DOHH2 (cell line): ENCODE measurements at regions not wholly inside any gene's neighbourhood (a gene's known extent, or its start where the extent isn't known, plus 50 kb on each side); places are given as distances from the start of the nearest gene placed in this dataset.

Source experiments
- H3F3A ChIP-seq: fragments of 200-600 bp; sonication (generic), shearing (Covaris generic); 2 replicates; pipeline ENCODE4 v1.6.0; 2016; ENCODE audit warnings: antibody characterized with exemption, mild to moderate bottlenecking; ENCODE audit not compliant: control insufficient read depth, insufficient read depth
- H3K27ac ChIP-seq: fragments of 200-600 bp; sonication (generic); 2 replicates; pipeline ENCODE4 v1.5.1; 2014; ENCODE audit warnings: low read depth, mild to moderate bottlenecking, low read length, moderate library complexity
- H3K27me3 ChIP-seq: fragments of 200-600 bp; sonication (generic); 2 replicates; pipeline ENCODE4 v1.6.1; 2014; ENCODE audit warnings: mild to moderate bottlenecking, low read length, mixed read lengths; ENCODE audit not compliant: control insufficient read depth
- H3K36me3 ChIP-seq: fragments of 200-600 bp; sonication (generic); 2 replicates; pipeline ENCODE4 v1.6.1; 2014; ENCODE audit warnings: mild to moderate bottlenecking, low read length, moderate library complexity, mixed read lengths; ENCODE audit not compliant: control insufficient read depth
- H3K4me1 ChIP-seq: fragments of 200-600 bp; sonication (generic); 2 replicates; pipeline ENCODE4 v1.6.1; 2014; ENCODE audit warnings: mild to moderate bottlenecking, low read length, mixed read lengths; ENCODE audit not compliant: control insufficient read depth
- H3K4me2 ChIP-seq: fragments of 200-600 bp; sonication (generic); 2 replicates; pipeline ENCODE4 v1.6.0; 2014; ENCODE audit warnings: mild to moderate bottlenecking, low read length, moderate library complexity
- H3K4me3 ChIP-seq: fragments of 200-600 bp; sonication (generic); 2 replicates; pipeline ENCODE4 v1.5.1; 2014; ENCODE audit warnings: mild to moderate bottlenecking, low read length, mixed read lengths
- H3K79me2 ChIP-seq: fragments of 200-600 bp; sonication (generic); 2 replicates; pipeline ENCODE4 v1.6.1; 2014; ENCODE audit warnings: mild to moderate bottlenecking, low read length, mixed read lengths; ENCODE audit not compliant: control insufficient read depth
- H3K9me2 ChIP-seq: fragments of 200-600 bp; sonication (generic); replicated peaks from 2 replicates; pipeline ENCODE4 v1.6.1; 2014; ENCODE audit warnings: mild to moderate bottlenecking, low read length, mixed read lengths; ENCODE audit not compliant: control insufficient read depth
- H3K9me3 ChIP-seq: fragments of 200-600 bp; sonication (generic); 2 replicates; pipeline ENCODE4 v1.6.1; 2014; ENCODE audit warnings: antibody characterized with exemption, low read length, mixed read lengths; ENCODE audit not compliant: control insufficient read depth, insufficient read depth
- H4K20me1 ChIP-seq: fragments of 200-600 bp; sonication (generic); 2 replicates; pipeline ENCODE4 v1.6.0; 2014; ENCODE audit warnings: low read depth, mild to moderate bottlenecking, antibody characterized with exemption, low read length, moderate library complexity; ENCODE audit not compliant: control insufficient read depth, insufficient read depth
- EZH2phosphoT487 ChIP-seq: fragments of 200-600 bp; sonication (generic); IDR thresholded peaks from 2 replicates; pipeline ENCODE4 v1.6.1; 2017; ENCODE audit warnings: borderline replicate concordance, mild to moderate bottlenecking, antibody characterized with exemption, low read length, moderate library complexity, mixed read lengths
- TF ChIP-seq, protein P1 (sequence below): fragments of 200-600 bp; sonication (generic); IDR thresholded peaks from one replicate; pipeline ENCODE4 v1.5.1; 2014; ENCODE audit warnings: antibody characterized with exemption, mild to moderate bottlenecking, low read depth, low read length; ENCODE audit not compliant: poor library complexity, severe bottlenecking

DNA sequence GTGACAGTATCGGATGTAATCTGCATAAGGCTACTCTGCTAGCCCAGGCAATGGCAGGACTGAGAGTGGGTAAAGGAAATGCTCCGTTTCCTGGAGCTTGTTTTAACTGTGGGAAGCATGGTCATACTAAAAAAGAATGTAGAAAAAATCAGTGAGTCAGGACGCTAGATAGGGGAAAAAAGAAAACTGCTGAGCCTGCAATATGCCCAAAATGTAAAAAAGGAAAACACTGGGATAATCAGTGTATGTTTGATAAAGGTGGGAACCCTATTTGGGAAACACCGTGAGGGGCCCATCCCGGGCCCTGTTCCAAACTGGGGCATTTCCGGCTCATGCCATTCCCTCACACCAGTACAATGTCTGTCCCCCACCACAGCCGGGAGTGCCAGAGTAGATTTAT is 775.8 kb downstream of the ZPLD1 start:
- Histone ChIP-seq H3K79me2 (no peaks in the 10 kb centered on the region), H3K4me3 (no peak overlapping the region), H3K36me3 (no peaks in the 10 kb centered on the region), H3K27me3 (no peaks in the 10 kb centered on the region), H4K20me1 (no peaks in the 10 kb centered on the region), H3K4me2 (no peak overlapping the region), H3K4me1 (no peaks in the 10 kb centered on the region), H3K9me2 (no peaks in the 10 kb centered on the region), H3K27ac (no peak overlapping the region), H3K9me3 (no peaks in the 10 kb centered on the region), H3F3A (no peaks in the 10 kb centered on the region)
- TF ChIP-seq, protein P1, sequence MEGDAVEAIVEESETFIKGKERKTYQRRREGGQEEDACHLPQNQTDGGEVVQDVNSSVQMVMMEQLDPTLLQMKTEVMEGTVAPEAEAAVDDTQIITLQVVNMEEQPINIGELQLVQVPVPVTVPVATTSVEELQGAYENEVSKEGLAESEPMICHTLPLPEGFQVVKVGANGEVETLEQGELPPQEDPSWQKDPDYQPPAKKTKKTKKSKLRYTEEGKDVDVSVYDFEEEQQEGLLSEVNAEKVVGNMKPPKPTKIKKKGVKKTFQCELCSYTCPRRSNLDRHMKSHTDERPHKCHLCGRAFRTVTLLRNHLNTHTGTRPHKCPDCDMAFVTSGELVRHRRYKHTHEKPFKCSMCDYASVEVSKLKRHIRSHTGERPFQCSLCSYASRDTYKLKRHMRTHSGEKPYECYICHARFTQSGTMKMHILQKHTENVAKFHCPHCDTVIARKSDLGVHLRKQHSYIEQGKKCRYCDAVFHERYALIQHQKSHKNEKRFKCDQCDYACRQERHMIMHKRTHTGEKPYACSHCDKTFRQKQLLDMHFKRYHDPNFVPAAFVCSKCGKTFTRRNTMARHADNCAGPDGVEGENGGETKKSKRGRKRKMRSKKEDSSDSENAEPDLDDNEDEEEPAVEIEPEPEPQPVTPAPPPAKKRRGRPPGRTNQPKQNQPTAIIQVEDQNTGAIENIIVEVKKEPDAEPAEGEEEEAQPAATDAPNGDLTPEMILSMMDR, result no peak
- TF ChIP-seq EZH2phosphoT487, result no peak

DNA sequence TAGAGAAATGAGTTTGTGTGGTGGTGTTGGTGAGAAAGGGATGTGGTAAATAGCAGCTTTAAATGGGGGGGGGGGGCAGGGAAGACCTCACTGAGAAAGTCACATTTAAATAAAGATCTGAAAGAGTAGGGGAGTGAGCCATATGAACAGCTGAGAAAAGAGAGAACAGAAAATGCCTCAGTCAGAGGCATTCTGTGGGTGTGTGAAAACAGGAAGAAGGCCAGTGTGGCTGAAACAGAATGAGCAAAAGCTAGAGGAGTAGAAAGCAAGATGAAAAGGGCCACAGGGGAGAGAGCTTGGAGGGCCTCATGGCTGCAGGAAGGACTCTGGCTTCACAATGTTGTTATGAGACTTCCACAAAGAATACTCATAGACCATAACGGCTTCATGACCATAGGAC is 783.3 kb downstream of the ZPLD1 start:
- Histone ChIP-seq H3K4me1 (no peaks in the 10 kb centered on the region), H3F3A (no peaks in the 10 kb centered on the region), H3K4me2 (no peak overlapping the region), H3K4me3 (no peak overlapping the region), H3K79me2 (no peaks in the 10 kb centered on the region), H3K27me3 (no peaks in the 10 kb centered on the region), H4K20me1 (no peaks in the 10 kb centered on the region), H3K9me2 (no peaks in the 10 kb centered on the region), H3K27ac (no peak overlapping the region), H3K9me3 (no peaks in the 10 kb centered on the region), H3K36me3 (no peaks in the 10 kb centered on the region)
- TF ChIP-seq, protein P1, result no peak
- TF ChIP-seq EZH2phosphoT487, result no peak

DNA sequence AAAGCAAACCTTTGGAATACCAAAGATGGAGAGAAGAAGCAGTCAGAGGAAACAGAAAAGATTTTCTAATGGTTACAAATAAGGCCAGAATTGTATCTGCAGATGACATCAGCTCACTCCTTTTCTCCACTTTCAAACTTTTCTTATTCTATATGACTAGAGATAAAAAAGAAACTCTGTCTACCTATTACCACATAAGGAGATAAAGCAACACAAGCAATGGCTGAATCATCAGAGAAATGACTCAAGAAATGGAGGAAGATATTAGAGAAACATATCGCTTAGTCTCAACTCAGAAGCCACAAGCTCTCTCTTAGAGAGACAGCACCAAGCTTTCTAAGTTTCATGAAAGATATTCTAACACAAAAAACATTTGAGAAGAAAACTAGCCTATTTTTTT is 784.0 kb downstream of the ZPLD1 start:
- no peaks in the 10 kb centered on the region for H3F3A ChIP-seq
- no peaks in the 10 kb centered on the region for H3K27me3 ChIP-seq
- H3K4me2 ChIP-seq, result no peak overlapping the region
- H3K79me2 ChIP-seq, result no peaks in the 10 kb centered on the region
- H3K27ac ChIP-seq, result no peak overlapping the region
- TF ChIP-seq EZH2phosphoT487, result no peak
- TF ChIP-seq, protein P1, result no peak
- H3K4me1 ChIP-seq, result no peaks in the 10 kb centered on the region
- no peak overlapping the region for H3K4me3 ChIP-seq
- H3K9me3 ChIP-seq, result no peaks in the 10 kb centered on the region
- no peaks in the 10 kb centered on the region for H4K20me1 ChIP-seq
- no peaks in the 10 kb centered on the region for H3K36me3 ChIP-seq
- H3K9me2 ChIP-seq, result no peaks in the 10 kb centered on the region

DNA sequence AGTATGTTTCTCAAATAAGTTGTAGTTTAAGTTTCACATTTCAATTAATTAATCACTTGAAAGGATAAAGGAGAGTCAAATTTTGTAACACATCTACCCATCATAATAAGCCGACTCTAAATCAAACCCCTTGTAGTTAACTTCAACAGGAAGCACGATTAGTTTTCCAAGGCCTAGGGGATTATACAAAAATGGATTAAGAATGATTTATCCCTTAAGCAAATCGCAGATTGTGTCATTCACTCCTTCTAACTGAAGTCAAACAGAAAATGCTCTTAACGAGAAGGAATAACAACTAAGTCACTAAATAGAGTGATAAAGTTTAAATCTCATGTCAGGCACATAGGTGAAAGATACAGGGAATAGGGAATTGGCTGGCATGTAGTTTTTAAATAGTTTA is 792.8 kb downstream of the ZPLD1 start:
- H3K4me3 ChIP-seq, result no peak overlapping the region
- H3K4me2 ChIP-seq, result no peak overlapping the region
- H3K27ac ChIP-seq, result no peak overlapping the region
- no peaks in the 10 kb centered on the region for H4K20me1 ChIP-seq
- no peaks in the 10 kb centered on the region for H3K79me2 ChIP-seq
- no peaks in the 10 kb centered on the region for H3K4me1 ChIP-seq
- H3K9me3 ChIP-seq, result no peaks in the 10 kb centered on the region
- H3K9me2 ChIP-seq, result no peaks in the 10 kb centered on the region
- H3K36me3 ChIP-seq, result no peaks in the 10 kb centered on the region
- no peaks in the 10 kb centered on the region for H3K27me3 ChIP-seq
- H3F3A ChIP-seq, result no peaks in the 10 kb centered on the region
- TF ChIP-seq, protein P1, result no peak
- no peak for TF ChIP-seq EZH2phosphoT487
